ENCODE measurements at regions not wholly inside any gene's neighbourhood (a gene's known extent, or its start where the extent isn't known, plus 50 kb on each side); places are given as distances from the start of the nearest gene placed in this dataset.
"Not testable (repeated sequence)": the region's sequence is repeated elsewhere in the genome, so short reads cannot be mapped to it uniquely, and the experiment has no call there.

- Histone ChIP-seq H3K36me3 (no peaks in the 10 kb centered on the region), H3K4me1 (no peaks in the 10 kb centered on the region), H3K27ac (no peak overlapping the region), H3K4me3 (no peak overlapping the region), H3K9ac (ENCODE audit: low read depth in 2 of 2, low read length in 2 of 2) (no peak overlapping the region), H3K9me3 (no peaks in the 10 kb centered on the region), H3K27me3 (no peaks in the 10 kb centered on the region)
- intact Hi-C loops (cut with DNase I) = loop anchor here (5.0 kb wide), 2 partner anchors 62 to 132 kb away; no protein-coding TSS in a partner anchor
- no peak for TF ChIP-seq CTCF (IDR thresholded peaks at IDR 0.05)
- DNase-seq = no peak
Measured at GRCh38 chr6:167219967-167220512, 62.3 kb upstream of the GPR31 start.

GRCh38 chr6:167221400-167222201, 63.8 kb upstream of the GPR31 start:
- H3K27ac ChIP-seq = no peak overlapping the region
- intact Hi-C loops (cut with DNase I) = loop anchor here (5.0 kb wide), 1 partner anchor 61 kb away; no protein-coding TSS in a partner anchor
- no peaks in the 10 kb centered on the region for H3K9me3 ChIP-seq
- H3K9ac ChIP-seq (ENCODE audit: low read depth in 2 of 2, low read length in 2 of 2) = no peak overlapping the region
- no peaks in the 10 kb centered on the region for H3K36me3 ChIP-seq
- no peak for DNase-seq
- H3K4me1 ChIP-seq = no peaks in the 10 kb centered on the region
- no peak for TF ChIP-seq CTCF (IDR thresholded peaks at IDR 0.05)
- H3K4me3 ChIP-seq = no peak overlapping the region
- no peaks in the 10 kb centered on the region for H3K27me3 ChIP-seq

- H3K4me1 ChIP-seq; H3K9me3 ChIP-seq; H3K27ac ChIP-seq; H3K36me3 ChIP-seq; H3K4me3 ChIP-seq; H3K9ac ChIP-seq (ENCODE audit: low read depth in 2 of 2, low read length in 2 of 2); DNase-seq; H3K27me3 ChIP-seq; intact Hi-C loops (cut with DNase I): not testable (repeated sequence)
Measured at GRCh38 chr6:167225566-167226382, 65.3 kb upstream of the UNC93A start.

- H3K4me3 ChIP-seq = no peak overlapping the region
- no peaks in the 10 kb centered on the region for H3K4me1 ChIP-seq
- H3K9ac ChIP-seq (ENCODE audit: low read depth in 2 of 2, low read length in 2 of 2) = no peak overlapping the region
- H3K27ac ChIP-seq = no peak overlapping the region
- H3K36me3 ChIP-seq = no peaks in the 10 kb centered on the region
- H3K27me3 ChIP-seq = no peaks in the 10 kb centered on the region
- no peak for TF ChIP-seq CTCF (IDR thresholded peaks at IDR 0.05)
- no peak for DNase-seq
- H3K9me3 ChIP-seq = no peaks in the 10 kb centered on the region
- intact Hi-C loops (cut with DNase I) = no loop called here
Measured at GRCh38 chr6:167226383-167226685, 64.8 kb upstream of the UNC93A start.

- Histone ChIP-seq H3K27me3 (no peaks in the 10 kb centered on the region), H3K9ac (ENCODE audit: low read depth in 2 of 2, low read length in 2 of 2) (no peak overlapping the region), H3K27ac (no peak overlapping the region), H3K36me3 (no peaks in the 10 kb centered on the region), H3K9me3 (no peaks in the 10 kb centered on the region), H3K4me1 (no peaks in the 10 kb centered on the region), H3K4me3 (no peak overlapping the region)
- intact Hi-C loops (cut with DNase I) = no loop called here
- no peak for DNase-seq
- TF ChIP-seq CTCF (IDR thresholded peaks at IDR 0.05) = no peak
Measured at GRCh38 chr6:167226791-167227190, 64.3 kb upstream of the UNC93A start.

Data from colonic mucosa (tissue), 4 donors.